Body of pancreas (tissue), 4 donors: ENCODE measurements at regions not wholly inside any gene's neighbourhood (a gene's known extent, or its start where the extent isn't known, plus 50 kb on each side); places are given as distances from the start of the nearest gene placed in this dataset.

Experiments used
- ATAC-seq: fragments of 150-250 bp; one replicate; pipeline ENCODE4 v1.9.1; 2016
- DNase-seq, 4 donors: peaks; one replicate each; pipeline ENCODE4 v3.0.0-alpha.2; 2019
- H3K27ac ChIP-seq, 4 donors: fragments of 200-600 bp; sonication (generic); 1 replicate in 3 of 4; 2 replicates in 1 of 4; pipeline versions ENCODE4 v1.5.1 to v1.6.1; 2016 to 2019; ENCODE audit warnings: mild to moderate bottlenecking in 1 of 4, mixed read lengths in 1 of 4, moderate library complexity in 1 of 4
- H3K27me3 ChIP-seq, 2 donors: fragments of 200-600 bp; sonication (generic); one replicate each; pipeline ENCODE4 v1.6.0; 2016; ENCODE audit warnings: mild to moderate bottlenecking in 1 of 2
- H3K36me3 ChIP-seq, 2 donors: fragments of 200-600 bp; sonication (generic); replicated peaks in 1 of 2; 2 replicates each; pipeline ENCODE4 v1.5.1; 2016; ENCODE audit warnings: low read depth in 2 of 2; ENCODE audit not compliant: insufficient read depth in 1 of 2
- H3K4me1 ChIP-seq: fragments of 200-600 bp; sonication (generic); one replicate; pipeline ENCODE4 v1.6.0; 2016
- H3K4me3 ChIP-seq, 2 donors: fragments of 200-600 bp; sonication (generic); 1 replicate in 1 of 2; 2 replicates in 1 of 2; pipeline ENCODE4 v1.5.1; 2016 to 2019
- H3K9me3 ChIP-seq, 3 donors: fragments of 200-600 bp; sonication (generic); 1 replicate in 2 of 3; 2 replicates in 1 of 3; pipeline ENCODE4 v1.5.1; 2016
- POLR2A ChIP-seq, 3 donors: fragments of 450-650 bp; IDR thresholded peaks; one replicate each; pipeline ENCODE4 v1.6.1; 2016; ENCODE audit warnings: antibody characterized with exemption in 3 of 3, mild to moderate bottlenecking in 2 of 3
- WGBS, 2 donors: methylation state at CpG; one replicate each; pipeline ENCODE4 v1.1.5; 2017; 5-methylcytosine and 5-hydroxymethylcytosine counted together
- intact Hi-C: fragments of 100-400 bp; cut with DNase I; formaldehyde crosslinking; loops from one replicate; pipeline ENCODE4 v1.15.1; 2023
- TF ChIP-seq, protein P1 (sequence below), 7 experiments: fragments of 450-650 bp in 4 of 7; fragments of 200-600 bp in 3 of 7; sonication (generic) in 3 of 7; IDR thresholded peaks; one replicate each; pipeline ENCODE4 v1.5.1; 2016 to 2019; ENCODE audit warnings: antibody characterized with exemption in 7 of 7

DNA sequence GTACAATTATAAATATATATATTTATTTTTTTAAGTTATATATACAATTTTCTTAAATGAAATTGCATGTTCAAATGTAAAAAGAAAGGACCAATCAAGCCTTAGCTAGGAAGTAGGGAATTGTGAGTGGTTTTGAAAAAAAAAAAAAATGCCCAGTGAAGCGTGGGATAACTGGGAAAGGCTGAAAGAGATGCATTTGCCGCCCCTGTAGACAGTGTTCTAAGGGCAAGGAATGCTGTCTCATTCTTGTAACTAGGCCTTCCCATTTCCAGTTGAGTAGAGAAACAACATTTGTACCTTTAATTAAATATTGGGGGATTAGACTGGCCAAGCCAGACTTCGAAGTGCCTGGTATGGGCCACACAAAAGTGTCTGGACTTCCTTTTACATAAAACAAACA is 430.1 kb upstream of the SLC35B3 start:
- no peaks in the 10 kb centered on the region for H3K4me1 ChIP-seq
- TF ChIP-seq, protein P1, sequence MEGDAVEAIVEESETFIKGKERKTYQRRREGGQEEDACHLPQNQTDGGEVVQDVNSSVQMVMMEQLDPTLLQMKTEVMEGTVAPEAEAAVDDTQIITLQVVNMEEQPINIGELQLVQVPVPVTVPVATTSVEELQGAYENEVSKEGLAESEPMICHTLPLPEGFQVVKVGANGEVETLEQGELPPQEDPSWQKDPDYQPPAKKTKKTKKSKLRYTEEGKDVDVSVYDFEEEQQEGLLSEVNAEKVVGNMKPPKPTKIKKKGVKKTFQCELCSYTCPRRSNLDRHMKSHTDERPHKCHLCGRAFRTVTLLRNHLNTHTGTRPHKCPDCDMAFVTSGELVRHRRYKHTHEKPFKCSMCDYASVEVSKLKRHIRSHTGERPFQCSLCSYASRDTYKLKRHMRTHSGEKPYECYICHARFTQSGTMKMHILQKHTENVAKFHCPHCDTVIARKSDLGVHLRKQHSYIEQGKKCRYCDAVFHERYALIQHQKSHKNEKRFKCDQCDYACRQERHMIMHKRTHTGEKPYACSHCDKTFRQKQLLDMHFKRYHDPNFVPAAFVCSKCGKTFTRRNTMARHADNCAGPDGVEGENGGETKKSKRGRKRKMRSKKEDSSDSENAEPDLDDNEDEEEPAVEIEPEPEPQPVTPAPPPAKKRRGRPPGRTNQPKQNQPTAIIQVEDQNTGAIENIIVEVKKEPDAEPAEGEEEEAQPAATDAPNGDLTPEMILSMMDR (IDR thresholded peaks at IDR 0.05) = no peak
- no peak for TF ChIP-seq POLR2A (IDR thresholded peaks at IDR 0.05)
- DNase-seq (no peak), ATAC-seq (no peak)
- H3K27me3 ChIP-seq = no peaks in the 10 kb centered on the region
- intact Hi-C loops = no loop called here
- H3K27ac ChIP-seq = no peak overlapping the region
- H3K36me3 ChIP-seq = no peaks in the 10 kb centered on the region
- WGBS, 2 donors = 79 to 84% methylated on average over 3 of the region's 3 CpGs
- no peak overlapping the region for H3K4me3 ChIP-seq
- H3K9me3 ChIP-seq = no peaks in the 10 kb centered on the region

DNA sequence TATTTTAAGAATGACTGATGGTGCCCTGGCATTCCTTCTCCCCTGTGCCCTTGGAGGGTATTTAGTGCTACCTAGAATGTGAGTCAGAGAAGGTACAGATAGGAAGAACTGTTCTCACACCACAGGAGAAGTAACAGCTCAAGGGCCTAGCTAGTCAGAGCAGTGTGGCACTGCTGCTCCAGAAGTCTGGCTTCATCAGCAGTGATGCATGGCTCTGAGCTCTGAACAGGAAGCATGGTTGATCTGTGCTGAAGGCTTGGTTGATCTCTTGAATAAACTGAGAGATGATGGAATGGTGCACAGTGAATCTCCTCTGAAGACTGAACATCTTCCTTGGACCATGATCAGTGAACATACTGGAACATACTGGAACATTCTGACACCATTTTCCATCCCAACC is 425.3 kb upstream of the SLC35B3 start:
- no peaks in the 10 kb centered on the region for H3K9me3 ChIP-seq
- no peak overlapping the region for H3K4me3 ChIP-seq
- H3K27me3 ChIP-seq = no peaks in the 10 kb centered on the region
- no peak overlapping the region for H3K27ac ChIP-seq
- no peaks in the 10 kb centered on the region for H3K4me1 ChIP-seq
- DNase-seq = no peak
- no peaks in the 10 kb centered on the region for H3K36me3 ChIP-seq
- ATAC-seq = no peak
- intact Hi-C loops = no loop called here
- TF ChIP-seq, protein P1 (IDR thresholded peaks at IDR 0.05) = no peak
- TF ChIP-seq POLR2A (IDR thresholded peaks at IDR 0.05) = no peak

DNA sequence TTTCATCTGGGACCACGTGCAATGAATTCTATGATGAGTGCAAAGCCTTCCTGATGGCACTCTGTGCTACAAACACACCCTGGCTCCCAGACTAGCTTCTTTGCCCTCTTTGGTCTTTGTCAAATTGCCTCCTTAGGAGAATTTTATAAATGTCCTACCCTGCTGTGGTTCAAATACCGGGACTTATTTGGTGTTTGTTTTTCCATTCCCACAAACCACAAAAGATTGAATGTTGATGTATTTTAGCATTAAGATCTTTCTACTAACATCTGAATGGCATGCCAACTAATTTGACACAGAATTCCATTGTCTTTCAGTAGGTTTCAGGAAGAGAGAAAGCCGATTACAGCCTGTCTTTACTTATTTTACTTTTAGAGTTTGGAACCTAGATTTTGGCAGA is 424.2 kb upstream of the SLC35B3 start:
- 53 to 65% methylated on average over 3 of the region's 3 CpGs for WGBS, 2 donors
- Histone ChIP-seq H3K4me3 (no peak overlapping the region), H3K36me3 (no peaks in the 10 kb centered on the region), H3K27me3 (no peaks in the 10 kb centered on the region), H3K9me3 (no peaks in the 10 kb centered on the region), H3K4me1 (no peaks in the 10 kb centered on the region), H3K27ac (no peak overlapping the region)
- ATAC-seq = no peak
- DNase-seq = no peak
- intact Hi-C loops = no loop called here
- TF ChIP-seq, protein P1 (IDR thresholded peaks at IDR 0.05) = no peak
- no peak for TF ChIP-seq POLR2A (IDR thresholded peaks at IDR 0.05)

DNA sequence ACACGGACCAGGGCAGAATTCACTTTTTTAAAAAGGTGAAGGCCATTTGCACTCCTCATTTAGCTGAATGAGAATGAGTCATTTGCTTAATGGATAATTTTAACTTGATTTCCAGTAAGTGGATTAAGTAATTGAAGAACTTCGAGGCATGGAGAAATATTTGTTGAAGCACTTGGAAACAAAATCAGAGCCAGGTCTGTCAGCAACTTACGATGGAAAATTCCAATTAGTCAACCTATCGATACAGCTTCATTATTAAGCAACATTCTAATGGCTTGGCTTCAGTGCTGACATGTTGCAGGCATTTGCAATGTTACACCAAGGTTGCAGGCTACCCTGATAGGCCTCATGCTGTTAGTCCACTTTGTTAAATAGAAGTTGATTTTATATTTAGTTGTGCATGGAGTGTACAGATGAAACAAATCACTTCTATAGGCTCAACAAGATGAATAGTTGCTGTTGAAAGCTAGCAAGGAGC is 423.5 kb upstream of the SLC35B3 start:
- Histone ChIP-seq H3K4me3 (no peak overlapping the region), H3K36me3 (no peaks in the 10 kb centered on the region), H3K27ac (no peak overlapping the region), H3K4me1 (no peaks in the 10 kb centered on the region), H3K27me3 (no peaks in the 10 kb centered on the region), H3K9me3 (no peaks in the 10 kb centered on the region)
- WGBS, 2 donors = 45 to 63% methylated on average over 4 of the region's 4 CpGs
- ATAC-seq = no peak
- intact Hi-C loops = no loop called here
- no peak for TF ChIP-seq POLR2A (IDR thresholded peaks at IDR 0.05)
- TF ChIP-seq, protein P1 (IDR thresholded peaks at IDR 0.05) = no peak
- DNase-seq = no peak

DNA sequence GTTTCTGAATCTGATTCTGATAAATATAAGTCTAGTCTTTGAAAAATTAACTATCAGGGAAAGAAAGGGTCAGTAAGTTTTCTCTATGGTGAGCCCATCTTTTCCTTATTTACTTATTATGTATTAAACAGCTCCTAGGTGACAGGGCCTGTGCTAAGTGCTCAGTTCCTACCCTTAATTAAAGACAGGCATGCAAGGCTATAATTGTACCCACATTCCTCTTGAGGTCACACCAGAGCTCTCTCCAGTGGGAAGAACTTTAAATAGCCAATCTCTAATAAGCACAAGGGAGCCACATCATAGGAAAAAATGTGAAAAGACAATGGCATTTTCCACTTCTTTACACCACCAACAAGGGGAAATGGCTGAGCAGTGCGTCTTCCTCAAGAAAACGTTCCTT is 421.8 kb upstream of the SLC35B3 start:
- H3K36me3 ChIP-seq = no peaks in the 10 kb centered on the region
- no peak overlapping the region for H3K4me3 ChIP-seq
- ATAC-seq (no peak), DNase-seq (no peak)
- 53 to 57% methylated on average over 2 of the region's 2 CpGs for WGBS, 2 donors
- no peaks in the 10 kb centered on the region for H3K4me1 ChIP-seq
- TF ChIP-seq, protein P1 (IDR thresholded peaks at IDR 0.05) = no peak
- H3K9me3 ChIP-seq = no peaks in the 10 kb centered on the region
- intact Hi-C loops = no loop called here
- H3K27ac ChIP-seq = no peak overlapping the region
- H3K27me3 ChIP-seq = no peaks in the 10 kb centered on the region
